Body of pancreas (tissue), 4 donors: ENCODE measurements at regions not wholly inside any gene's neighbourhood (a gene's known extent, or its start where the extent isn't known, plus 50 kb on each side); places are given as distances from the start of the nearest gene placed in this dataset.

Experiments
- ATAC-seq: fragments of 150-250 bp; one replicate; pipeline ENCODE4 v1.9.1; 2016
- DNase-seq, 4 donors: peaks; one replicate each; pipeline ENCODE4 v3.0.0-alpha.2; 2019
- H3K27ac ChIP-seq, 4 donors: fragments of 200-600 bp; sonication (generic); 1 replicate in 3 of 4; 2 replicates in 1 of 4; pipeline versions ENCODE4 v1.5.1 to v1.6.1; 2016 to 2019; ENCODE audit warnings: mild to moderate bottlenecking in 1 of 4, mixed read lengths in 1 of 4, moderate library complexity in 1 of 4
- H3K27me3 ChIP-seq, 2 donors: fragments of 200-600 bp; sonication (generic); one replicate each; pipeline ENCODE4 v1.6.0; 2016; ENCODE audit warnings: mild to moderate bottlenecking in 1 of 2
- H3K36me3 ChIP-seq, 2 donors: fragments of 200-600 bp; sonication (generic); replicated peaks in 1 of 2; 2 replicates each; pipeline ENCODE4 v1.5.1; 2016; ENCODE audit warnings: low read depth in 2 of 2; ENCODE audit not compliant: insufficient read depth in 1 of 2
- H3K4me1 ChIP-seq: fragments of 200-600 bp; sonication (generic); one replicate; pipeline ENCODE4 v1.6.0; 2016
- H3K4me3 ChIP-seq, 2 donors: fragments of 200-600 bp; sonication (generic); 1 replicate in 1 of 2; 2 replicates in 1 of 2; pipeline ENCODE4 v1.5.1; 2016 to 2019
- H3K9me3 ChIP-seq, 3 donors: fragments of 200-600 bp; sonication (generic); 1 replicate in 2 of 3; 2 replicates in 1 of 3; pipeline ENCODE4 v1.5.1; 2016
- CTCF ChIP-seq, 7 experiments: fragments of 450-650 bp in 4 of 7; fragments of 200-600 bp in 3 of 7; sonication (generic) in 3 of 7; IDR thresholded peaks; one replicate each; pipeline ENCODE4 v1.5.1; 2016 to 2019; ENCODE audit warnings: antibody characterized with exemption in 7 of 7
- POLR2A ChIP-seq, 3 donors: fragments of 450-650 bp; IDR thresholded peaks; one replicate each; pipeline ENCODE4 v1.6.1; 2016; ENCODE audit warnings: antibody characterized with exemption in 3 of 3, mild to moderate bottlenecking in 2 of 3
- WGBS, 2 donors: methylation state at CpG; one replicate each; pipeline ENCODE4 v1.1.5; 2017; 5-methylcytosine and 5-hydroxymethylcytosine counted together
- intact Hi-C: fragments of 100-400 bp; cut with DNase I; formaldehyde crosslinking; loops from one replicate; pipeline ENCODE4 v1.15.1; 2023

- DNase-seq, result no peak
- Histone ChIP-seq H3K4me3 (no peak overlapping the region), H3K27ac (no peak overlapping the region), H3K9me3 (no peaks in the 10 kb centered on the region), H3K4me1 (no peaks in the 10 kb centered on the region), H3K27me3 (no peaks in the 10 kb centered on the region), H3K36me3 (no peaks in the 10 kb centered on the region)
- intact Hi-C loops, result no loop called here
- no peak for ATAC-seq
- 56 to 62% methylated on average over 5 of the region's 5 CpGs for WGBS, 2 donors
- TF ChIP-seq POLR2A (IDR thresholded peaks at IDR 0.05), result no peak
These were observed 111.6 kb downstream of the SREK1 start for GRCh38 chr5:66255714-66256113.

GRCh38 chr5:66273121-66273520 lies 129.0 kb downstream of the SREK1 start:
- Histone ChIP-seq H3K9me3 (no peaks in the 10 kb centered on the region), H3K27me3 (no peaks in the 10 kb centered on the region), H3K36me3 (no peaks in the 10 kb centered on the region), H3K4me1 (no peaks in the 10 kb centered on the region), H3K27ac (no peak overlapping the region), H3K4me3 (no peak overlapping the region)
- intact Hi-C loops, result no loop called here
- TF ChIP-seq CTCF (IDR thresholded peaks at IDR 0.05) (no peak), POLR2A (IDR thresholded peaks at IDR 0.05) (no peak)
- ATAC-seq, result no peak
- WGBS, 2 donors, result 70 to 71% methylated on average over 4 of the region's 4 CpGs
- no peak for DNase-seq

- no peaks in the 10 kb centered on the region for H3K27me3 ChIP-seq
- H3K4me3 ChIP-seq, result no peak overlapping the region
- no peaks in the 10 kb centered on the region for H3K4me1 ChIP-seq
- no peak for ATAC-seq
- 64 to 73% methylated on average over 7 of the region's 7 CpGs for WGBS, 2 donors
- no peaks in the 10 kb centered on the region for H3K36me3 ChIP-seq
- no peak for DNase-seq
- no peak for TF ChIP-seq CTCF (IDR thresholded peaks at IDR 0.05)
- TF ChIP-seq POLR2A (IDR thresholded peaks at IDR 0.05), result no peak
- no peaks in the 10 kb centered on the region for H3K9me3 ChIP-seq
- H3K27ac ChIP-seq, result no peak overlapping the region
- intact Hi-C loops, result no loop called here
These were observed 132.9 kb downstream of the SREK1 start for GRCh38 chr5:66276986-66277385.

- no peaks in the 10 kb centered on the region for H3K36me3 ChIP-seq
- H3K4me1 ChIP-seq, result no peaks in the 10 kb centered on the region
- TF ChIP-seq CTCF (IDR thresholded peaks at IDR 0.05) (no peak), POLR2A (IDR thresholded peaks at IDR 0.05) (no peak)
- H3K4me3 ChIP-seq, result no peak overlapping the region
- no peaks in the 10 kb centered on the region for H3K27me3 ChIP-seq
- DNase-seq (no peak), ATAC-seq (no peak)
- H3K27ac ChIP-seq, result no peak overlapping the region
- intact Hi-C loops, result no loop called here
- 80 to 82% methylated on average over 2 of the region's 2 CpGs for WGBS, 2 donors
- no peaks in the 10 kb centered on the region for H3K9me3 ChIP-seq
These were observed 133.9 kb downstream of the SREK1 start for GRCh38 chr5:66277981-66278380.

- H3K9me3 ChIP-seq, result no peaks in the 10 kb centered on the region
- no peak overlapping the region for H3K27ac ChIP-seq
- 79 to 87% methylated on average over 4 of the region's 4 CpGs for WGBS, 2 donors
- DNase-seq, result no peak
- ATAC-seq, result no peak
- intact Hi-C loops, result no loop called here
- H3K27me3 ChIP-seq, result no peaks in the 10 kb centered on the region
- H3K4me1 ChIP-seq, result no peaks in the 10 kb centered on the region
- H3K4me3 ChIP-seq, result no peak overlapping the region
- TF ChIP-seq POLR2A (IDR thresholded peaks at IDR 0.05) (no peak), CTCF (IDR thresholded peaks at IDR 0.05) (no peak)
- no peaks in the 10 kb centered on the region for H3K36me3 ChIP-seq
These were observed 137.2 kb downstream of the SREK1 start for GRCh38 chr5:66281294-66281693.
